KMS-11 (cell line): ENCODE measurements at regions not wholly inside any gene's neighbourhood (a gene's known extent, or its start where the extent isn't known, plus 50 kb on each side); places are given as distances from the start of the nearest gene placed in this dataset.

ENCODE experiments used
- H2AFZ ChIP-seq: fragments of 200-600 bp; sonication (generic); 2 replicates; pipeline ENCODE4 v1.6.1; 2016; ENCODE audit warnings: antibody characterized with exemption, mixed run types, low read depth
- H3K27ac ChIP-seq: fragments of 200-600 bp; sonication (generic); 2 replicates; pipeline ENCODE4 v1.6.1; 2016; ENCODE audit warnings: mild to moderate bottlenecking, mixed run types
- H3K27me3 ChIP-seq: fragments of 200-600 bp; sonication (generic); 2 replicates; pipeline ENCODE4 v1.6.1; 2017; ENCODE audit warnings: mild to moderate bottlenecking, low read depth, mixed run types, moderate library complexity; ENCODE audit not compliant: insufficient read depth
- H3K36me3 ChIP-seq: fragments of 200-600 bp; sonication (generic); 2 replicates; pipeline ENCODE4 v1.6.1; 2017; ENCODE audit warnings: mild to moderate bottlenecking, mixed run types; ENCODE audit not compliant: insufficient read depth
- H3K4me1 ChIP-seq: fragments of 200-600 bp; sonication (generic); 2 replicates; pipeline ENCODE4 v1.6.1; 2016; ENCODE audit warnings: mild to moderate bottlenecking, low read depth, mixed run types; ENCODE audit not compliant: poor library complexity, severe bottlenecking
- H3K4me2 ChIP-seq: fragments of 200-600 bp; sonication (generic); 2 replicates; pipeline ENCODE4 v1.7.0; 2016; ENCODE audit warnings: mild to moderate bottlenecking, mixed run types
- H3K4me3 ChIP-seq: fragments of 200-600 bp; sonication (generic); IDR thresholded peaks from 2 replicates; pipeline ENCODE4 v1.6.1; 2017; ENCODE audit warnings: low read depth, low read length, mixed read lengths; ENCODE audit not compliant: insufficient read depth
- H3K79me2 ChIP-seq: fragments of 200-600 bp; sonication (generic); 2 replicates; pipeline ENCODE4 v1.6.1; 2016; ENCODE audit warnings: low read depth, mixed run types; ENCODE audit not compliant: insufficient read depth
- H3K9ac ChIP-seq: fragments of 200-600 bp; sonication (generic); 2 replicates; pipeline ENCODE4 v1.6.1; 2016; ENCODE audit warnings: mild to moderate bottlenecking, mixed run types
- H4K20me1 ChIP-seq: fragments of 200-600 bp; sonication (generic); 2 replicates; pipeline ENCODE4 v1.6.1; 2016; ENCODE audit warnings: mild to moderate bottlenecking, mixed run types; ENCODE audit not compliant: insufficient read depth
- CTCF ChIP-seq: fragments of 200-600 bp; sonication (generic); conservative IDR thresholded peaks from 2 replicates; pipeline ENCODE4 v1.6.1; 2017; ENCODE audit warnings: low read depth, mild to moderate bottlenecking, antibody characterized with exemption, low read length, moderate library complexity, mixed read lengths

- no peak overlapping the region for H3K9ac ChIP-seq
- no peak overlapping the region for H3K27ac ChIP-seq
- no peak overlapping the region for H2AFZ ChIP-seq
- no peaks in the 10 kb centered on the region for H3K79me2 ChIP-seq
- no peaks in the 10 kb centered on the region for H3K36me3 ChIP-seq
- no peak overlapping the region for H3K4me2 ChIP-seq
- no peaks in the 10 kb centered on the region for H3K27me3 ChIP-seq
- H3K4me1 ChIP-seq: no peaks in the 10 kb centered on the region
- no peak overlapping the region for H3K4me3 ChIP-seq
- TF ChIP-seq CTCF: no peak
- H4K20me1 ChIP-seq: no peaks in the 10 kb centered on the region
Observed at GRCh38 chr2:220282236-220282635, 654.8 kb downstream of the SLC4A3 start.

- no peaks in the 10 kb centered on the region for H3K4me1 ChIP-seq
Observed at GRCh38 chr2:220293966-220294365, 666.5 kb downstream of the SLC4A3 start.

GRCh38 chr2:220296174-220296573, 668.7 kb downstream of the SLC4A3 start:
- Histone ChIP-seq H3K9ac (no peak overlapping the region), H3K4me3 (no peak overlapping the region), H3K27ac (no peak overlapping the region), H3K79me2 (no peaks in the 10 kb centered on the region), H3K4me1 (no peaks in the 10 kb centered on the region), H3K27me3 (no peaks in the 10 kb centered on the region), H3K4me2 (no peak overlapping the region), H3K36me3 (no peaks in the 10 kb centered on the region), H2AFZ (no peak overlapping the region), H4K20me1 (no peaks in the 10 kb centered on the region)
- no peak for TF ChIP-seq CTCF

More at GRCh38 chr2:220293966-220294365, 666.5 kb downstream of the SLC4A3 start:
- H3K4me2 ChIP-seq: no peak overlapping the region
- no peaks in the 10 kb centered on the region for H3K79me2 ChIP-seq
- no peaks in the 10 kb centered on the region for H3K36me3 ChIP-seq
- no peak overlapping the region for H3K27ac ChIP-seq
- H3K9ac ChIP-seq: no peak overlapping the region
- no peak for TF ChIP-seq CTCF
- H3K4me3 ChIP-seq: no peak overlapping the region
- no peak overlapping the region for H2AFZ ChIP-seq
- H3K27me3 ChIP-seq: no peaks in the 10 kb centered on the region
- H4K20me1 ChIP-seq: no peaks in the 10 kb centered on the region

GRCh38 chr2:220297093-220297492, 669.7 kb downstream of the SLC4A3 start:
- no peaks in the 10 kb centered on the region for H3K4me1 ChIP-seq
- no peak overlapping the region for H3K27ac ChIP-seq
- TF ChIP-seq CTCF: no peak
- H3K9ac ChIP-seq: no peak overlapping the region
- H2AFZ ChIP-seq: no peak overlapping the region
- no peaks in the 10 kb centered on the region for H3K79me2 ChIP-seq
- no peaks in the 10 kb centered on the region for H3K27me3 ChIP-seq
- no peak overlapping the region for H3K4me3 ChIP-seq
- H3K4me2 ChIP-seq: no peak overlapping the region
- H3K36me3 ChIP-seq: no peaks in the 10 kb centered on the region
- H4K20me1 ChIP-seq: no peaks in the 10 kb centered on the region
